ENCODE measurements at regions not wholly inside any gene's neighbourhood (a gene's known extent, or its start where the extent isn't known, plus 50 kb on each side); places are given as distances from the start of the nearest gene placed in this dataset.
"Not testable (repeated sequence)": the region's sequence is repeated elsewhere in the genome, so short reads cannot be mapped to it uniquely, and the experiment has no call there.

GRCh38 chr4:81314196-81314896 is 99.3 kb upstream of the PRKG2 start:
- peak; percentile 10 for DNase-seq

DNA sequence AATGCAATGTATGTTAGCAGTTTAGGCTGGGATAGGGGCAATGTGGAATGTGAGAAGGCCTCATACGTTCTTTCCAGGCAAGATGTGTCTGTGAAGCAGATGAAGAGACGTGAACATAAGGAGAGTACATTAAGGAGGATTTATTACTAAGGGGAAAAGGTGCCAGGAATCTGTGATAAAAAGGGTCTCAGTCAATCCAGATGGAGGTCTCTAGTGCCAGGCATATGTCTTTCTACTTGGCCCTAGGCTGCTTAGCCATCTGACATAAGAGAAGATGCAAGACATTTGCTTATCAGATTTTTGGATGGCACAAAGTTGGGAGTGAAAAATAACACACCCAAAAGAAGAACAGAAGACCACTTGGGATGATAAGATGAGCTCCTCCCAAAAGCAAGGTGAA is 93.0 kb upstream of the PRKG2 start:
- no peak for DNase-seq

GRCh38 chr4:81304871-81305270 is 89.8 kb upstream of the PRKG2 start:
- DNase-seq: no peak

- not testable (repeated sequence) for DNase-seq
Observed at GRCh38 chr4:81300352-81300751, 85.3 kb upstream of the PRKG2 start.

DNA sequence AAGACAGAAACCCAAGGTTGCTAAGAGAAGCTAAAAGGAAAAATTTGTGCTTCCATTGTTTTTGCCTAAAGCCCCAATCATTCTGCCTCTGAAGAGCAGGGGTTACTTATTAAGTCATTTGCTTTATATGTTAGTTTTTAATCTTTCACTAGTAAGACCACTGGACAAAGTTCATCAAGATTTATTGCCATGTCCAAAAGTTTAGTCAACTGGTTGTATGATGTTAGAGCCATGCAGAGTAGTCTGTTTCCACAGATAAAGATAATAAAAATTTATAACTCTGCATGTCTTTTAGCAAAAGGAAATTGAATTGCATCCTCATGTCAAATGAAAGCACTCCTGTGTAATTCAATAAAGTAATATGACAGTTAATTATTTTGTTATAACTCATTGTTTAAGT is 75.8 kb upstream of the PRKG2 start:
- DNase-seq: no peak

DNA sequence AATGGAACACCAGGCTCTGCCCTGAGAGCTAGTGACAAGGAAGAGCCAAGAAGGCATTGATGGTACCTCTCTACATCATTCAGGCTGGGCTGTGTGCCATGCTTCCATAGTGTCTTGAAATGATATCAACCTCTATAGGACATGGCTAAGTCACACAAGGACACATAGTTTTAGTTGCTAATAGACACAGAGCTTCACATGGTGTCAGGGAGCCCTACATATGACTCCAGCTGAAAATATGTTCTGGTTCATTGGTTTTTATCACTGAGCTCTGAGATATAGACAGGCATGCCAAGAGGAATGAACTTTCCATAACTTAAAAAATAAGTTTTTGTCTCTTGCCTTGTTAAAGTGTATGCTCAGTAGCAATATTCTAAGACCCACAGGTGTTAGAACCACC is 72.1 kb upstream of the PRKG2 start:
- no peak for DNase-seq

- DNase-seq: no peak
Observed at GRCh38 chr4:81282131-81282530, 67.1 kb upstream of the PRKG2 start.

GRCh38 chr4:81274460-81274859 is 59.4 kb upstream of the PRKG2 start:
- no peak for DNase-seq

GRCh38 chr4:81272671-81273070 is 57.6 kb upstream of the PRKG2 start:
- DNase-seq: no peak

Measured in inflammatory macrophage treated with lipopolysaccharide for 4 hours (primary cell).